Lower lobe of right lung (tissue), 2 donors: ENCODE measurements at regions not wholly inside any gene's neighbourhood (a gene's known extent, or its start where the extent isn't known, plus 50 kb on each side); places are given as distances from the start of the nearest gene placed in this dataset.

Experiments
- ATAC-seq, 2 donors: fragments of 200-7000 bp; cut with Tn5 transposase; one replicate each; pipeline ENCODE4 v1.9.1; 2020 to 2022; ENCODE audit warnings: mild to moderate bottlenecking in 2 of 2, moderate library complexity in 2 of 2
- DNase-seq: peaks from one replicate; pipeline ENCODE4 v3.0.0-alpha.2; 2020
- H3K27ac ChIP-seq: fragments of 200-600 bp; one replicate; pipeline ENCODE4 v1.8.0; 2022
- H3K27me3 ChIP-seq: fragments of 200-600 bp; one replicate; pipeline ENCODE4 v1.8.0; 2022; ENCODE audit warnings: low read depth
- H3K36me3 ChIP-seq: fragments of 200-600 bp; one replicate; pipeline ENCODE4 v1.8.0; 2022; ENCODE audit warnings: mild to moderate bottlenecking
- H3K4me1 ChIP-seq: fragments of 200-600 bp; one replicate; pipeline ENCODE4 v1.8.0; 2022
- H3K4me3 ChIP-seq: fragments of 200-600 bp; one replicate; pipeline ENCODE4 v1.8.0; 2022; ENCODE audit warnings: mild to moderate bottlenecking
- H3K9me3 ChIP-seq: fragments of 200-600 bp; one replicate; pipeline ENCODE4 v1.8.0; 2022
- CTCF ChIP-seq: fragments of 200-600 bp; IDR thresholded peaks from one replicate; pipeline ENCODE4 v1.8.0; 2022; ENCODE audit warnings: antibody characterized with exemption, mild to moderate bottlenecking
- intact Hi-C: fragments of 100-400 bp; cut with DNase I; formaldehyde crosslinking; loops from one replicate; pipeline ENCODE4 v1.11.0; 2022
- donor health status: DM: no; HTN: yes; CAD: no; lungs with severe emphysema.

DNA sequence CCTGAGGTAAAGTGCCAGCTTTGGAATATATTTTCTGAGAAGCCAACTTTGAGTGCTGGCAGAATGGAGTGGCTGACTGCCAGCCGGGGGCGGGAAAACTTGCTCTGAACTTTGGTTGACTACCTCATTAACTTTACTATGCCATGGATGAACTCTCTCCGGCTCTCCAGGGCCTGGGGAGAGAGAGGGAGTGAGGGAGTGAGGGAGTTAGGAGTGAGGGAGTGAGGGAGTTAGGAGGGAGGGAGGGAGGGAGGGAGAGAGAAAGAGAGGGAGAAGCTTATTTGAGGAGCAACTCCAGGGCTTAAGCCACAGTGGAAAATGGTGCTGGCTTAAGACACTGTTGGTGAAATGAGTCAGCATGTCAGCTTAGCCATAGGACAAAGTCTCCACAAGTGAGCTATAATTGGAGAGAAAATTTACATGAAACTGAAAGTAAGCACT lies 280.9 kb upstream of the RPS6KA3 start:
- ATAC-seq (no peak), DNase-seq (no peak)
- TF ChIP-seq CTCF, result no peak
- H3K36me3 ChIP-seq, result no peaks in the 10 kb centered on the region
- intact Hi-C loops, result no loop called here
- no peaks in the 10 kb centered on the region for H3K4me1 ChIP-seq
- no peaks in the 10 kb centered on the region for H3K27me3 ChIP-seq
- no peaks in the 10 kb centered on the region for H3K9me3 ChIP-seq
- no peak overlapping the region for H3K27ac ChIP-seq
- no peak overlapping the region for H3K4me3 ChIP-seq

DNA sequence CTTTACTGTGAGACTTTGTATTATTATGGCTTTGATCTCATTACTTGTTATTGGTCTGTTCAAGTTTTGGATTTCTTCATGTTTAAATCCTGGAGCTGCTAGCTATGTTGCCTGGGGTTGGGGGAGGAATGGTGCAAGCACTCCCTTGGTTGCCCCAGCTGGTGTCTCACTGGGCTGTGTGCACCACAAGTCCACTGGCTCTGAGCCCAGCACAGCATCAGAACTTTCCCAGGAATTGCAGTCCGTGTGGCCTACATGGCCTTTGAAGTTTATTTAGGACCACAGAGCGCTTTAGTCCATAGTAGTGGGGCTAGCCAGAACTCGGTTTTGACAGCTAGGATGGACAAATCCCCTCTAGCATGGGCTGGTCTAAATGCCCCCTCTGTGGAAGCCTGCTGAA lies 278.8 kb upstream of the RPS6KA3 start:
- Histone ChIP-seq H3K27me3 (no peaks in the 10 kb centered on the region), H3K27ac (no peak overlapping the region), H3K36me3 (no peaks in the 10 kb centered on the region), H3K9me3 (no peaks in the 10 kb centered on the region), H3K4me3 (no peak overlapping the region), H3K4me1 (no peaks in the 10 kb centered on the region)
- intact Hi-C loops, result no loop called here
- ATAC-seq, result no peak
- DNase-seq, result no peak
- no peak for TF ChIP-seq CTCF

DNA sequence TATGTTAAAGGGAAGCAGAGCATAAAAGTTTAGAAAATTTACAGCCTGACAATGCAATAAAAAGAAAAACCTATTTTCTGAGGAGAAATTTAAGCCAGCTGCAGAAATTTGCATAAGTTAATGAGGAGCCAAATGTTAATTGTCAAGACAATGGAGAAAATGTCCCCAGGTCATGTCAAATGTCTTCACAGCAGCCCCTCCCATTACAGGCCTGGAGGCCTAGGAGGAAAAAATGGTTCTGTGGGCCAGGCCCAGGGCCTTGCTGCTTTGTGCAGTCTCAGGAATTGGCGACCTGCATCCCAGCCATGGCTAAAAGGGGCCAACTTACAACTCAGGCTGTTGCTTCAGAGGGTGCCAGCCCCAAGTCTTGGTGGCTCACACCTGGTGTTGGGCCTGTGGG lies 275.4 kb upstream of the RPS6KA3 start:
- Histone ChIP-seq H3K9me3 (no peaks in the 10 kb centered on the region), H3K4me3 (no peak overlapping the region), H3K4me1 (no peaks in the 10 kb centered on the region), H3K36me3 (no peaks in the 10 kb centered on the region), H3K27me3 (no peaks in the 10 kb centered on the region), H3K27ac (no peak overlapping the region)
- DNase-seq (no peak), ATAC-seq (no peak)
- intact Hi-C loops, result no loop called here
- TF ChIP-seq CTCF, result no peak

- ATAC-seq (no peak), DNase-seq (no peak)
- Histone ChIP-seq H3K4me1 (no peaks in the 10 kb centered on the region), H3K9me3 (no peaks in the 10 kb centered on the region), H3K27ac (no peak overlapping the region), H3K27me3 (no peaks in the 10 kb centered on the region), H3K4me3 (no peak overlapping the region), H3K36me3 (no peaks in the 10 kb centered on the region)
- TF ChIP-seq CTCF, result no peak
- intact Hi-C loops, result no loop called here
Observed at GRCh38 chrX:20538974-20539373, 272.3 kb upstream of the RPS6KA3 start.

GRCh38 chrX:20531667-20532066 lies 265.0 kb upstream of the RPS6KA3 start:
- intact Hi-C loops, result no loop called here
- no peak overlapping the region for H3K4me3 ChIP-seq
- ATAC-seq (no peak), DNase-seq (no peak)
- H3K9me3 ChIP-seq, result no peaks in the 10 kb centered on the region
- H3K27ac ChIP-seq, result no peak overlapping the region
- TF ChIP-seq CTCF, result no peak
- no peaks in the 10 kb centered on the region for H3K36me3 ChIP-seq
- H3K4me1 ChIP-seq, result no peaks in the 10 kb centered on the region
- H3K27me3 ChIP-seq, result no peaks in the 10 kb centered on the region

GRCh38 chrX:20530406-20530921 lies 263.8 kb upstream of the RPS6KA3 start:
- no peak overlapping the region for H3K27ac ChIP-seq
- DNase-seq, result no peak
- H3K36me3 ChIP-seq, result no peaks in the 10 kb centered on the region
- intact Hi-C loops, result no loop called here
- no peaks in the 10 kb centered on the region for H3K9me3 ChIP-seq
- peak; percentile 61 for TF ChIP-seq CTCF
- peak in 1 of 2 donors; percentile 72 for ATAC-seq
- H3K4me3 ChIP-seq, result no peak overlapping the region
- H3K4me1 ChIP-seq, result no peaks in the 10 kb centered on the region
- H3K27me3 ChIP-seq, result no peaks in the 10 kb centered on the region
